ENCODE measurements at regions not wholly inside any gene's neighbourhood (a gene's known extent, or its start where the extent isn't known, plus 50 kb on each side); places are given as distances from the start of the nearest gene placed in this dataset.

GRCh38 chr11:95577716-95578460 is 211.7 kb downstream of the FAM76B start:
- no peak for DNase-seq

- no peak for DNase-seq
Measured at GRCh38 chr11:95576146-95576845, 213.3 kb downstream of the FAM76B start.

GRCh38 chr11:95575517-95575916 is 214.1 kb downstream of the FAM76B start:
- no peak for DNase-seq

DNA sequence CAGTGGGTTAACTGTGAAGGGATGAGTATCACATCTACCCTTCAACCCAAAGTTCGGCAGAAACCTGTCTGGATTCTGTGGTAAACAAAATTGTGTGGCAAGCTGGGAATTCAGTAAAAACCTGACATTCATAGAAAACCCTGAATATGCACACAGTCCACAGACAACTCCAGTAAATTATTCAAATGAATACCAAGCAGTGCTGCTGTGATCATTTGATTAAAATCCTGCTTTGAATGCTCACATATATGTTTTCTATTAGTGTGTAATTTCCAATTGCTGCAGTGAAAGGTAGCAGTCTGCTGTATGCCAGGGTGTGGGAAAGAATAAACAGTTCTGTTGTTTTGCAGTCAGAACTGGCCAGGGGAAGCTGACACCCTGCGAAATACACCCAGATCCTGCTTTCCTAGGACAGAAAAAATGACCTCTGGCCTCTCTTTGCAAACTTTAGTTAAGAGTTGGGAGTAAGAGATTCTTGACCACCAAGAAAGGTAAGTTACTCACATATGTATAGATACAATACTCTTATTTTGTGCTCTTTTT is 217.8 kb downstream of the FAM76B start:
- no peak for DNase-seq

DNA sequence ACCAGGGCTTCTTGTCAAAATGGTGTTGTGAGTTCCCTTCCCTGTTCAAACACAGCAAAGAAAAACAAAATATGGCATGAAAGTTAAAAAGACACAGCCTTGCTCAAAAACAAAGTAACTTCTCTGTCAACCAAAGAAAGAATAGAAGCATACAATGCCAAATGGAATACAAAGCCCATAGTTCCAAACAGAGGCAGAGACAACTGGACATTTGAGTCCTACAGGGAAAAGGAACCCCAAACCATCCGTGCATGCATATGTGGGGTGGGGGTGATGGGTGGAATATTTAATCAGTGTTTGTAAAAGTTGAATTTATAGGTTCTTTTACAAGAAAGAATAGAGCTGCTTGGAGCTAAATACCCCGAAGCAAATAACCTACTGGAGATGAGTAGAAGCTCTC is 218.7 kb downstream of the FAM76B start:
- no peak for DNase-seq

- no peak for DNase-seq
Measured at GRCh38 chr11:95569207-95569606, 220.4 kb downstream of the FAM76B start.

- no peak for DNase-seq
Measured at GRCh38 chr11:95568281-95568680, 221.3 kb downstream of the FAM76B start.

DNA sequence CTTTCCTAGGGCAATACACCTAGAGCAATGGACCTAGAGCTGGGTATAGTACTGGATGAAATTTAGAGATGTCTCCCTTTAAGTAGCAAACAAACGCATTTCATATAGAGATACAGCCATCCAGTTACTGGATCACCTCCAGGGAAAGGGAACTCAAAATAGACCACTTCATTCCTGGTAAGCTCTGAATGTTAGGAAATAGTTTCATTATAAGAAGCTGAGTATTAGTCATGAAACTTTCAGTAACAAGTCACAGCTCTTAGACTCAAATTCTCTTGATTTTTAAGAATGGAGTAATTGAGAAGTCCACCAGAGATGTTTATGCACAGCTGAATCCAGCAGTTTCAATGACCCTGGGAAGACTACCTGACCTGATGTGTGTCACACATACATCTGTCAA is 221.9 kb downstream of the FAM76B start:
- no peak for DNase-seq

DNA sequence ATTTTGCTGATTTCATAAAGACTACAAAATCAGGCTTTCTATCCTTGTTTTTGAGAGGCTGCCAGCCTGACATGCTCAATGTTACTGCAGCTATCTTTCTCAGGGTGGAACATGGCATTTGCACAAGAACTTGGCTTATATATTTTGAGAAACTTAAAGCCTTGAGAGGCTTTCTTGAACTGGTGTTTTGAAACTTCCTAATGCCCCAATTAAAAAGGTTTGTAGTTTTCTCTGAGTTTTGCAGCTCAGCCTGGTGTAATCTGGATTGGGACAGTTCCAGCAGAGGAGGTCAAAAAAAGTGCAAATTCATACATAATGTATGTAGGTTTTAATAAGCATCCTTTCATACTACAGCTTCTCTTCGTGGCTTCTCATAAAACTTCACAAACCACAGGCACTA is 223.4 kb downstream of the FAM76B start:
- DNase-seq = no peak

DNA sequence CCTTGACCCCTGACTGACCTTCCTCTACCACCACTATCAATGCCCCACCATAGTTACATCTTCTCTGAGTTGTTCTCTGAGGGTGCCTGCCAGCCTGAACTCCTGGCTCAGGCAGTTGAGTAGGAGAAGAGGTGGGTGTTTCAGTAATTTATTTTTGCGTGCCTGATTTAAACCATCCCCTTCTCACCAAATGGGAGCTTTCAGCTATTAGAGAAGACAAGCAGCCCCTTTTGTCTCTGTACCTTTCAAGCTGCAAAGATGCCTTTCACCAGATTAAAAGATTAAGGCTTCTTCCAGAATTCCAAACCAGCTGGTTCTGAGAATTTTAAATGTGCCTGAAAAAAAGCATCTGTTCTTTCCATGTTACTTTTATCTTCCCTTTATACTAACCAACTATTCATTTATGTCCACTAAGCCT is 223.8 kb downstream of the FAM76B start:
- DNase-seq = no peak

GRCh38 chr11:95563859-95564258 is 225.7 kb downstream of the FAM76B start:
- DNase-seq = no peak

- DNase-seq = no peak
Measured at GRCh38 chr11:95563173-95563572, 226.4 kb downstream of the FAM76B start.

- DNase-seq = no peak
Measured at GRCh38 chr11:95562196-95562921, 227.2 kb downstream of the FAM76B start.

DNA sequence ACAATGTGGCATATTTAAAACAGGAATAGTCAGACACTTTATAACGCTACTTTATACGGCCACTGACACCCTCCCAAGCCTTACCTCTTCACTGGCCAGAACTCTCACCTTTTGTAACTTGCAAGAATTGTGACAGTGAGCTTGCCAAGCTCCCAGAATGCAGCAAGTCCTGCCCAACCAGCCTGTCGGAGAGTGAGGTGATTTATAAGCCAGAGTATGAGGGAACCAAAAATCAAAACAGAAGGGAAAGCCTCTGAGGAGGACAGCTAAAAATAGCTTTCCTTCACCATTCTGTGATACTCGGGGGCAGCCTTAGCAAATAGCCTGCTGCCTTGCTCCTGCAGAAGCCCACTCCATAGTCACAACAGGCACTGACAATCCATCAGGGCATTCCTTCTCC is 229.7 kb downstream of the FAM76B start:
- no peak for DNase-seq

DNA sequence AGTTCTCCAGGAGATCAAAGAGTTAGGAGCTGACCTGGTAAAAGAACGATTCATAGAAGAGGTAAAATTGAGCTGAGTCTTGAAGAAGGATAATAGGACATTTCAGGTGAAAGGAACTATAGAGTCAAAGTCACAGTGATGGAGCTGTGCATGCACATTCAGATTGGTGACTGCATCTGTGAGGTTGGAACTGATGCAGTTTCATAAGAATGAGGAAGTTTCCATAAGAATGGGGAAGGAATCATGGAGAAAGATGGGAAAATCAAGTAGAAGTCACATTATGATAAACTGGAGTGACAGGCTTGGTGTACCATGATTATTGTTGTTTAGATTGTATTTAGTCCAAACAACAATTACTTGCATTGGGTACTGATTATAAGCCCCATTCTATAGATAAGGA is 232.2 kb downstream of the FAM76B start:
- DNase-seq = no peak

DNA sequence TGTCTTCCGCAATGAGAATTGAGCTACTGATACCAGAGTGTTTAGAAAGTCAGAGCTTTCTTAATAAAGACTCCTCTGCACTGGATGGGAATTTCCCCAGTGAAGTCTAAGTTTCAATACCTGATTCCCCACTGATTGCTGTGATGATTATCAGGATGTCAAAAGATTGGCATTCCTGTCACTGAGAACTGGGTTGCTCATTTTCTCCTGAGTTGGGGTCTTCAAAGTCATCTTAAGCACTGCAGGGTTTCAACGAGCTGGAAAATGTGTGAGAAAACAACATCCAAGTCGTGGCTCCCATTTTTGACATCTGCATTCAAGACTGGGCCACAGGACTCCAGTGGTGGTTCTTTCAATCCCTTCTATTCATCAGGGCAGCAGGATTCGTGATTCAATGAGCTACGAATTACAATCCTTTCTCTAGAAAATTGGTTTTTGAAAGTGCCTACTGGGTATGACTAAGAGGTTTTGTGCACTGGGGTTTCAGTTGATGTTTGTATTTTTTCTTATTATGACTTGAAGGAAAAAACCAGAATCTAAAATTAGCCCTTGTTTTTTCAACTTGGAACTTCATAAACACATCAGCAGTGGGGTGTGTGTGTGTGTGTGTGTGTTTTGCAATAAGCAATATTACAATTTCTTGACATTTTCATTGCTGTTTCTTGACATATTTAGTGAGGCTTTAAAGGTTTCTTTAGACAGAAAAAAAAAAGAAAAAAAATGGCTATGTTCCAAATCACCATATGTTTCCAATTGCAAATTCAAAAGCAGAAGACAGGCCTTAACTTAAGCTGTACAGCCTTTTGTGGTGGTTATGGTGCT is 233.0 kb downstream of the FAM76B start:
- DNase-seq = no peak

- DNase-seq = no peak
Measured at GRCh38 chr11:95556011-95556341, 233.6 kb downstream of the FAM76B start.

- no peak for DNase-seq
Measured at GRCh38 chr11:95554911-95555310, 234.7 kb downstream of the FAM76B start.

GRCh38 chr11:95549301-95549700 is 240.3 kb downstream of the FAM76B start:
- no peak for DNase-seq

DNA sequence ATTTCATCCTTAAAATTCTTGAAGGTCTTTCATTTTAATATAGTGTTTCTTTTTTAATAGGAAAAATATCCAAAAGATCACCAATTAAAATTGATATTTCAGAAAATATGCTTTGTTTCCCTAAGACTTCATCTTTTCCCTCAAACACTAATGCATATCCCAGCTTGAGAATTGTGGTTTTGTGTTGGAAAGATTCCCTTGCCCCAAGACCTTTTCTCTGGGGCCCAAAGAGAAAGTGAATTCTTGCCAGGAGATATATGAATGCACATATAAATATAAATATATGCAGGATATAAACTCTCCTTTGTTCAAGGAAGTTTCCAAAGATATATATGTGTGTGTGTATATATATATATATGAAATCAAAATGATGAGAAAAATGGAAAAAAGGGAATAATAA is 241.2 kb downstream of the FAM76B start:
- DNase-seq = no peak

GRCh38 chr11:95547976-95548375 is 241.6 kb downstream of the FAM76B start:
- DNase-seq = no peak

GRCh38 chr11:95547186-95547585 is 242.4 kb downstream of the FAM76B start:
- DNase-seq = no peak

Data from SW 1271 (cell line).